GM12873 (cell line): ENCODE measurements at regions not wholly inside any gene's neighbourhood (a gene's known extent, or its start where the extent isn't known, plus 50 kb on each side); places are given as distances from the start of the nearest gene placed in this dataset.

Experiments
- TF ChIP-seq, protein P1 (sequence below): IDR thresholded peaks from 2 replicates; pipeline ENCODE4 v1.5.1; 2012; ENCODE audit warnings: low read depth, mild to moderate bottlenecking, moderate library complexity, low read length, control low read depth; ENCODE audit not compliant: insufficient read depth; ENCODE audit errors: missing control alignments

DNA sequence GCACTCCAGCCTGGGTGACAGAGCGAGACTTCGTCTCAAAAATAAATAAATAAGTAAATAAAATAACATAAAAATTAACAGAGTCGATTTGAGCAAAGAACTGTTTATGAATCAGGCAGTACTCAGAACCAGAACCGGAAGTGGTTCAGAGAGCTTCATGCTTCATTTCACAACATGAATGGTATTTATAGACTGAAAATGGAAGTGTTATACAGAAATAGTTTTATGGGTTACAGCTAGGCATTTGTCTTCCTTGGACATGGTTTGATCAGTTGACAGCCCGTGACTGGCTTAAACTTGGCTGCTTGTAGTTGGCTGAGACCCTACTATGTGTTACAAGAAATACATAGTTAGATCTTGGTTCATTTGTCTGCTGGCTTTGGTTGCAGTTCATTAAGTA lies 216.0 kb upstream of the MCTP2 start:
- TF ChIP-seq, protein P1, sequence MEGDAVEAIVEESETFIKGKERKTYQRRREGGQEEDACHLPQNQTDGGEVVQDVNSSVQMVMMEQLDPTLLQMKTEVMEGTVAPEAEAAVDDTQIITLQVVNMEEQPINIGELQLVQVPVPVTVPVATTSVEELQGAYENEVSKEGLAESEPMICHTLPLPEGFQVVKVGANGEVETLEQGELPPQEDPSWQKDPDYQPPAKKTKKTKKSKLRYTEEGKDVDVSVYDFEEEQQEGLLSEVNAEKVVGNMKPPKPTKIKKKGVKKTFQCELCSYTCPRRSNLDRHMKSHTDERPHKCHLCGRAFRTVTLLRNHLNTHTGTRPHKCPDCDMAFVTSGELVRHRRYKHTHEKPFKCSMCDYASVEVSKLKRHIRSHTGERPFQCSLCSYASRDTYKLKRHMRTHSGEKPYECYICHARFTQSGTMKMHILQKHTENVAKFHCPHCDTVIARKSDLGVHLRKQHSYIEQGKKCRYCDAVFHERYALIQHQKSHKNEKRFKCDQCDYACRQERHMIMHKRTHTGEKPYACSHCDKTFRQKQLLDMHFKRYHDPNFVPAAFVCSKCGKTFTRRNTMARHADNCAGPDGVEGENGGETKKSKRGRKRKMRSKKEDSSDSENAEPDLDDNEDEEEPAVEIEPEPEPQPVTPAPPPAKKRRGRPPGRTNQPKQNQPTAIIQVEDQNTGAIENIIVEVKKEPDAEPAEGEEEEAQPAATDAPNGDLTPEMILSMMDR = no peak

- TF ChIP-seq, protein P1 = no peak
These were observed 223.0 kb upstream of the MCTP2 start for GRCh38 chr15:94008104-94009074.

- TF ChIP-seq, protein P1 = no peak
These were observed 226.7 kb upstream of the MCTP2 start for GRCh38 chr15:94004697-94005096.

- TF ChIP-seq, protein P1 = no peak
These were observed 229.3 kb upstream of the MCTP2 start for GRCh38 chr15:94002041-94002440.

- TF ChIP-seq, protein P1 = no peak
These were observed 230.0 kb upstream of the MCTP2 start for GRCh38 chr15:94001255-94001801.

GRCh38 chr15:94000606-94001005 lies 230.8 kb upstream of the MCTP2 start:
- TF ChIP-seq, protein P1 = no peak

- TF ChIP-seq, protein P1 = peak; percentile 71
These were observed 234.2 kb upstream of the MCTP2 start for GRCh38 chr15:93997071-93997658.
